ENCODE measurements at regions not wholly inside any gene's neighbourhood (a gene's known extent, or its start where the extent isn't known, plus 50 kb on each side); places are given as distances from the start of the nearest gene placed in this dataset.
"Not testable (repeated sequence)": the region's sequence is repeated elsewhere in the genome, so short reads cannot be mapped to it uniquely, and the experiment has no call there.

GRCh38 chr4:138892483-138893407 is 122.8 kb upstream of the NOCT start:
- DNase-seq (ENCODE audit: low read depth), result peak; percentile 33

GRCh38 chr4:138891631-138892031 is 124.0 kb upstream of the NOCT start:
- peak; percentile 28 for DNase-seq (ENCODE audit: low read depth)

GRCh38 chr4:138890891-138891570 is 124.5 kb upstream of the NOCT start:
- DNase-seq (ENCODE audit: low read depth), result no peak

- no peak for DNase-seq (ENCODE audit: low read depth)
Observed at GRCh38 chr4:138889216-138889615, 126.4 kb upstream of the NOCT start.

GRCh38 chr4:138887741-138888140 is 127.8 kb upstream of the NOCT start:
- no peak for DNase-seq (ENCODE audit: low read depth)

GRCh38 chr4:138887341-138887740 is 128.2 kb upstream of the NOCT start:
- DNase-seq (ENCODE audit: low read depth), result no peak

- no peak for DNase-seq (ENCODE audit: low read depth)
Observed at GRCh38 chr4:138879757-138880156, 135.8 kb upstream of the NOCT start.

- peak; percentile 51 for DNase-seq (ENCODE audit: low read depth)
Observed at GRCh38 chr4:138875891-138876608, 139.5 kb upstream of the NOCT start.

- no peak for DNase-seq (ENCODE audit: low read depth)
Observed at GRCh38 chr4:138871555-138871875, 144.1 kb upstream of the NOCT start.

GRCh38 chr4:138870737-138871554 is 144.6 kb upstream of the NOCT start:
- peak; percentile 84 for DNase-seq (ENCODE audit: low read depth)

- no peak for DNase-seq (ENCODE audit: low read depth)
Observed at GRCh38 chr4:138869631-138870030, 145.9 kb upstream of the NOCT start.

- no peak for DNase-seq (ENCODE audit: low read depth)
Observed at GRCh38 chr4:138869165-138869564, 146.4 kb upstream of the NOCT start.

- DNase-seq (ENCODE audit: low read depth), result peak; percentile 66
Observed at GRCh38 chr4:138868562-138868961, 147.0 kb upstream of the NOCT start.

- no peak for DNase-seq (ENCODE audit: low read depth)
Observed at GRCh38 chr4:138867404-138867803, 148.2 kb upstream of the NOCT start.

- no peak for DNase-seq (ENCODE audit: low read depth)
Observed at GRCh38 chr4:138866314-138866713, 149.3 kb upstream of the NOCT start.

GRCh38 chr4:138865765-138866164 is 149.8 kb upstream of the NOCT start:
- no peak for DNase-seq (ENCODE audit: low read depth)

- DNase-seq (ENCODE audit: low read depth), result peak; percentile 43
Observed at GRCh38 chr4:138864961-138865720, 150.4 kb upstream of the NOCT start.

- no peak for DNase-seq (ENCODE audit: low read depth)
Observed at GRCh38 chr4:138863160-138863559, 152.4 kb upstream of the NOCT start.

GRCh38 chr4:138861135-138861534 is 154.4 kb upstream of the NOCT start:
- no peak for DNase-seq (ENCODE audit: low read depth)

- DNase-seq (ENCODE audit: low read depth), result not testable (repeated sequence)
Observed at GRCh38 chr4:138860357-138860756, 155.2 kb upstream of the NOCT start.
